AG04450 (cell line): ENCODE measurements at regions not wholly inside any gene's neighbourhood (a gene's known extent, or its start where the extent isn't known, plus 50 kb on each side); places are given as distances from the start of the nearest gene placed in this dataset.

Experiments used
- CTCF ChIA-PET: fragments of 300-600, 350-600 bp; formaldehyde crosslinking; extraction: SDS; loops from one replicate; lab custom pipeline; 2022; ENCODE audit warnings: antibody characterized with exemption, inconsistent platforms; lab: Charles Lee
- POLR2A ChIA-PET: fragments of 350-600 bp; formaldehyde crosslinking; extraction: SDS; loops from one replicate; lab custom pipeline; 2021; ENCODE audit warnings: antibody characterized with exemption, inconsistent platforms; lab: Yijun Ruan, JAX
- DNase-seq: peaks from one replicate; pipeline ENCODE4 v3.0.0-alpha.2; 2011; ENCODE audit warnings: low read depth, low spot score
- H3K27ac ChIP-seq: one replicate; pipeline ENCODE4 v1.5.1; 2012; ENCODE audit warnings: low read depth, low read length, control low read depth
- H3K27me3 ChIP-seq: one replicate; pipeline ENCODE4 v1.6.0; 2012; ENCODE audit warnings: low read length; ENCODE audit not compliant: control insufficient read depth, insufficient read depth
- H3K4me3 ChIP-seq: 2 replicates; pipeline ENCODE4 v1.5.1; 2011; ENCODE audit warnings: mild to moderate bottlenecking, low read depth, low read length, control low read depth
- H3K9me3 ChIP-seq: 2 replicates; pipeline ENCODE4 v1.5.1; 2012; ENCODE audit warnings: low read length; ENCODE audit not compliant: control insufficient read depth, insufficient read depth
- CTCF ChIP-seq: IDR thresholded peaks from 2 replicates; pipeline ENCODE4 v1.5.1; 2011; ENCODE audit warnings: low read depth, low read length, control low read depth, inconsistent platforms

GRCh38 chr4:158991534-158992155 is 111.2 kb upstream of the RAPGEF2 start:
- ChIA-PET CTCF (no interaction called here), POLR2A (no interaction called here)
- Histone ChIP-seq H3K27me3 (no peaks in the 10 kb centered on the region), H3K27ac (no peak overlapping the region), H3K4me3 (no peak overlapping the region), H3K9me3 (no peaks in the 10 kb centered on the region)
- TF ChIP-seq CTCF = no peak
- no peak for DNase-seq

- CTCF ChIA-PET = no interaction called here
- no peak overlapping the region for H3K27ac ChIP-seq
- no peak for TF ChIP-seq CTCF
- POLR2A ChIA-PET = no interaction called here
- H3K9me3 ChIP-seq = no peaks in the 10 kb centered on the region
- H3K4me3 ChIP-seq = no peak overlapping the region
- no peak for DNase-seq
- H3K27me3 ChIP-seq = no peaks in the 10 kb centered on the region
Measured at GRCh38 chr4:158993891-158994290, 109.0 kb upstream of the RAPGEF2 start.

GRCh38 chr4:158995040-158995439 is 107.8 kb upstream of the RAPGEF2 start:
- no peak for DNase-seq
- no peak overlapping the region for H3K4me3 ChIP-seq
- TF ChIP-seq CTCF = no peak
- CTCF ChIA-PET = interaction anchor here (0.6 kb wide), 1 partner anchor 15 kb away, joined by 4 read pairs; no protein-coding TSS in a partner anchor
- H3K9me3 ChIP-seq = no peaks in the 10 kb centered on the region
- H3K27ac ChIP-seq = no peak overlapping the region
- POLR2A ChIA-PET = no interaction called here
- no peaks in the 10 kb centered on the region for H3K27me3 ChIP-seq

GRCh38 chr4:158995965-158996364 is 106.9 kb upstream of the RAPGEF2 start:
- H3K27ac ChIP-seq = no peak overlapping the region
- DNase-seq = no peak
- no peaks in the 10 kb centered on the region for H3K27me3 ChIP-seq
- H3K4me3 ChIP-seq = no peak overlapping the region
- CTCF ChIA-PET = no interaction called here
- TF ChIP-seq CTCF = no peak
- POLR2A ChIA-PET = no interaction called here
- H3K9me3 ChIP-seq = no peaks in the 10 kb centered on the region

- ChIA-PET POLR2A (interaction anchor here (0.7 to 1.0 kb wide), 4 partner anchors 20 to 196 kb away, joined by 3 to 5 read pairs (median 4); no protein-coding TSS in a partner anchor), CTCF (interaction anchor here (0.8 to 0.9 kb wide), 2 partner anchors 14 to 30 kb away, joined by 4 to 5 read pairs; no protein-coding TSS in a partner anchor)
- H3K4me3 ChIP-seq = no peak overlapping the region
- no peak for TF ChIP-seq CTCF
- H3K27ac ChIP-seq = no peak overlapping the region
- peak; percentile 82 for DNase-seq
- H3K27me3 ChIP-seq = no peaks in the 10 kb centered on the region
- H3K9me3 ChIP-seq = no peaks in the 10 kb centered on the region
Measured at GRCh38 chr4:158996669-158997074, 106.2 kb upstream of the RAPGEF2 start.
